ENCODE measurements at regions not wholly inside any gene's neighbourhood (a gene's known extent, or its start where the extent isn't known, plus 50 kb on each side); places are given as distances from the start of the nearest gene placed in this dataset.
"Not testable (repeated sequence)": the region's sequence is repeated elsewhere in the genome, so short reads cannot be mapped to it uniquely, and the experiment has no call there.

DNA sequence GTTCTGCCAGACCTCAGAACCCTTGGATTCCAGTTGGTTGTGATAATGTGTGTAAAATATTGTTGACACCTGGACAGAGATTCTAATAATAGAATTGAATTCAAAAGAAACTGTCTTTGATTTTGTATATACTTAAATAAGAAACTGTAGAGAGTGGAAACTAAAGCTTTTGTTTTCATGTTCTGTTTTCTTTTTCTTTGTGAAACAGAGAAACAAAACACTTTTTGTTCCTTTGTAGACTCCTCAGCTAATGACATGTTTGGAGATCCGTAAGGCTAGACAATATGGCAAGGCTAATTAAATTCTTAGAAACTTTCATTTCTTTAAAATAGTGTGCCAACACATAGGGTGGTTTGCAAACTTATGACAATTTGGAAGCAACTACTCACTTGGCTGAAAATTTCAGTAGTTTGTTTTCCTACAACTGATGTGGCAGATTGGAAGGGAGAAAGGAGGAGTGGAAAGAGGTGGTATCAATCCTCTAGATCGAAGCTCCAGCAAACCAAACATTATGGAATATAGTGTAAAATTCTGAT lies 90.9 kb upstream of the FAT1 start:
- no peak for DNase-seq

- no peak for DNase-seq
Observed at GRCh38 chr4:186819342-186820086, 95.9 kb upstream of the FAT1 start.

- DNase-seq, result no peak
Observed at GRCh38 chr4:186820391-186820891, 96.8 kb upstream of the FAT1 start.

GRCh38 chr4:186823989-186824388 lies 100.3 kb upstream of the FAT1 start:
- DNase-seq, result no peak

DNA sequence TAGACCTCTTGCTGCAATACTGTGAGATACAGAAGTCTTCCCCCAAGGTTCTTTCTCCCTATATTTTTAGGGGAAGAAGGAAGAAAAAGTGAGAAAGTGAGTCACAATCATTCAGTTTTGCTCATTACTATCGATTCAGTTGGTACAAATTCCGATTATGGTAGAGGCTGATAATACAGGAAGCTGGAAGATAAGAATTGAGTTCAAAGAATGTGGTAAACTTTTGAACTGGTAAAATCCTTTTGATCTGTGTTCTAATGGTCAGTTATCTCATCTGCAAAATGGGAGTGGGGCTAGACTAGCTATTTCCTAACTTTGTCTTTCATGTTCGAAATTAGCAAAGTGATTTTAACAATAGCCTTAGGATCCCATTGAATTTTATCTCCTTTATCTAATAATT lies 101.4 kb upstream of the FAT1 start:
- DNase-seq, result no peak

- DNase-seq, result no peak
Observed at GRCh38 chr4:186826006-186826405, 102.3 kb upstream of the FAT1 start.

DNA sequence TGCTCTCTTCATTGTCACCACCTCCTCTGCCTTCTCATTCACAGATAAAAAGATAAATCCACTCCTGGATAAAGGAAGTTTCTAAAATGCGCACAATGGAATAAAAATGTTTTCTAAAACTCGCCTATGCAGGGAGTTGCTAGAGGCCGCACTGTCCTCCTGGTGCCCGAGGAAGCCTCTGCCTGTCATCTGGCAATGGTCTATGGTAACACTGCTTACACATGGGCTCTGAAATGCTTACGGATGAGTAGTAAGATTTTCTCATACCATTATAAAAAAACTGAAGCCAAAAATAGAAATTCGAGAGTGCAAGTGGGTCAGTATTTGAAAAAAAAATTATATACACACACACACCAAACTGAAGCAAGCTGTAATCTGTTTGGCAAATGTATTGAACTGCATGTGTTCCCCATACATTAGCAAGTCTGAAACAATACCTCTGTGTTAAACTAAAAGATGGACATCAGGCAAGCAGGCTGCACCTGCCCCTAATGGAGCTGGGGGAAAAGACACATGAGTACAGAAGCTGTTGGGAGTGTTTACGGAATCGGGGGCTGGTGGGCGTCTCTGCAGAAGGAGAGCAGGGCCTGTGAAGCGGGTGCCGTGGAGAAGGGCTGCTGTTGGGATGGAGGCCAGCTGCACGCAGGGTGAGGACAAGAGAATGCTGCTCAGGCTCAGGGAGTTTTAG lies 103.3 kb upstream of the FAT1 start:
- no peak for DNase-seq

DNA sequence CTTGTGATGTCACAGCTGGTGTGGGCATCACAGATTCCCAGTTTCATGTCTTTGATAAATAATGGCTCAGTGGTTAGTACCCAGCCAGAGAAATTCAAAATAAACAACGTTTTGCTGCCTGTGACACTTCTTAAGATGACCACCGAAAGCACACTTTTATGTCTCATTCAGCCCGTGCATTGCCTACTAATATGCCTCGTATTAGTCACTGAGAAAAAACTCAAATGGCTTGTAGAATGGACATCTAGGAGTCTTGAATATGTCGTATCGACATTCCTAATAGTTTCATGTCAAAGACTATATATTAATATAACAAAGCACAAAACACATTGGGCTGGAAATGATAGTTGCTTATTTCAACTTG lies 103.9 kb upstream of the FAT1 start:
- DNase-seq, result no peak

DNA sequence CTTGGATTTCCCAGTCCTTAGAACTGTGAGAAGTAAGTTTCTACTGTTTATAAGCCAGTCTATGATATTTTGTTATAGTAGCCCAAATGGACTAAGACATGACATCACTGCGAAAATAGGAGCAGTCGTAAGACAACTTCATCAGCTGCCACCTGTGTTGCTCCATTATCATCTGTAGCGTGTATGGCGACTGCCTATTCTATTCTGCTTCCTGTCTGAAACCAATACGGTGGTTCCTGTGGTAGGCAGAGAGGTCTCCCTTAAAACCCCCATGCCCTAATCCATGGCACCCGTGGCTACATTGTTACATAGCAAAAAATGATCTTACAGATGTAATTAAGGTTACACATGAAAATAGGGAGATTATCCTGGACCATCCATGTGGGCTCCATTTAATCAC lies 105.4 kb upstream of the FAT1 start:
- no peak for DNase-seq

- no peak for DNase-seq
Observed at GRCh38 chr4:186829740-186830449, 106.2 kb upstream of the FAT1 start.

- DNase-seq, result no peak
Observed at GRCh38 chr4:186831574-186831973, 107.9 kb upstream of the FAT1 start.

GRCh38 chr4:186832906-186833305 lies 109.2 kb upstream of the FAT1 start:
- DNase-seq, result no peak

DNA sequence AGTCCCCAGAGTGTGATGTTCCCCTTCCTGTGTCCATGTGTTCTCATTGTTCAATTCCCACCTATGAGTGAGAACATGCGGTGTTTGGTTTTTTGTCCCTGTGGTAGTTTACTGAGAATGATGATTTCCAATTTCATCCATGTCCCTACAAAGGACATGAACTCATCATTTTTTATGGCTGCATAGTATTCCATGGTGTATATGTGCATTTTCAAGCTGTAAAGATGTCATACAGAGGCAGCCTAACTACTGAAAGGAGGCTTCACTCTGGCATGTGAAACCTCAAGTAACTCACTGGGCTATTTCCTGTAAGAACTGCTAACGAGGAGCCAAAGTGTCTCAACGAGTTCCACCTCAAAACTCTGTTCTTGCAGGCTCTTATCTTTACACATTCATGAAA lies 113.8 kb upstream of the FAT1 start:
- DNase-seq, result not testable (repeated sequence)

GRCh38 chr4:186838295-186838694 lies 114.6 kb upstream of the FAT1 start:
- no peak for DNase-seq

DNA sequence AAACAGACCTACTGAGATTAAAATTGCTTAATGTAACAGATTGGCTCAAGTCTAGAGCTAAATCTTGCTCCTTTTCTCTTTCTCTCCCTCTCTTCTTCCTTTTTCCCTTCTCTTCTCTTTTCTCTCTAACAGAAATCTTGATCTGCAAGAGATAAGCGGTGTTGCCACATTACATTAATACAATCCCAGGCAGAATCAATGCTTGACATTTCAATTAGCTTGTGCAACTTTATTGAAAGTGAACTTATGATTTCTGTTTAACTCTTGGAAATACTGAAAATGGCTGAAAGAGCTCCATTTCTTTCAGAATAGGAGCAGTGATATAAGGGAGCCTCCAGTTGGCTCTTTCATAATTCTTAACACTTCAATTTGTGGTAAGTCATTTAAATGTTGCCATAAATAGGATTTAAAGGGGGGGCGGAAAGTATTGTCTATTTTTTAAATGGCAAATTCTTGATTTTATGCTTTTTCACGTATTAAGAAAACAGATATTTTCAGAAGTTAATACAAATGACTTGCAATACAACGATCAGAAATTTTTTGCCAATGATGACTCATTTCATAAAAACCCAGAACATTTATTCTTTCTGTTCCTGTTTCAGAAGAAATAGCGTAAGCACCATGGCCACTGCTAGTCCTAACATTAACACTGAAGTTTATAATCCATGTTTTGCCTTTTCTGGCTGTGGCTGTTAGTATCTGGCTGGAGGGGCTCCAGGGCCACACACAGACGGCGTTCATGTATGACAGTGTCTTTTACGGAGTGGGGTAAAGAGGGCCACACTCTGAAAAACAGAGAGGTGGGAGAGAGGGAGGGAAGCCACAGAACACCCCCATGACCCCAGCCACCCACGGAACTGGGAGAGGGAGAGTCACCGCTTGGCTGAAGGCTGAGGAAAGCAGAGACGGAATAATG lies 115.7 kb upstream of the FAT1 start:
- DNase-seq, result peak in 2 of 3 donors; percentile 20 to 44

DNA sequence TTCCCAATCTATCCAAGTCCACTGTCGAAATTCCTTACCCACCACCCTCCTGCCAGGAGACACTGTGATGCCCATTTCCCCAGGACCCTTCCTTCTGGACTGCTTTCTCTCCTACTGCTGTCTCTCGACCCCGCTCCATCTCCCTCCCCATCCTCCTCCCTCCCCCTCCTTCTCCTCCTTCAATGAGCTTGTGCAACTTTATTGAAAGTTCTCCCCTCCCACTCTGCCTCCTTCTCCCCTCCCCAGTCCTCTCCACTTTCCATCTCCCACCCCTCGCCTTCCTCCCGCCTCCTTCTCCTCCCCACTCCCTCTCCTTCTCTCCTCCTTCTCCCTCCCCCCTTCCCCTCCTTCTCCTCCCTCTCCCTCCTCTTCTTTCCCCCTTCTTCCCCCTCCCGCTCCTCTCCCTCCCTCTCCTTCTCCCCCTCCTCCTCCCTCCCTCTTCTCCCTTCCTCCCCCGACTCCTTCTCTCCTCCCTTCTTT lies 116.6 kb upstream of the FAT1 start:
- DNase-seq, result no peak

DNA sequence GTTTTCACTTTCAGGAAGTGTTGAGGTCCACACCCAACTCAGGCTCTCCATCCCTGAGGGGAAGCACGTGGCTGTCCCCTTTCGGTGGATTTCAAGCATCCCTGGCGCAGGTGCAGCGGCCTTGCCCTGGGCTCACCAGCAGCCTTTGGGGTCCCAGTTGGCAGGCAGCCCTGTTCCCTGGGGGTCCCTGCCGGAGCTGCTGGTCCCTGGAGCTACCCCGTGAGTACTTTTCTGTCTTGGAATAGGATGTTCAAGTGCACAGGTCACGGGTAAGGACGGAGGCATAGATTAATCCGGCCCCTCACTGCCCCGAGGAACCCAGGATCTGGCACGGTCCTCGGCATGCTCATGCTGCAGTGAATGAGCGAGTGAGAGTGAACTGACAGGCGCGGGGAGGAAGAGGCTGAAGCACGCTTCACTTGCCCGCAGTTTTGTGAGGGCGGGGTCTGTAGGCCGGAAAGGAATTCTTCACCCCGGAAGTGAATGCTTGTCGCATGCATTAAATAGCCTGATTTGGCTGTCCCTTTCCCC lies 117.2 kb upstream of the FAT1 start:
- no peak for DNase-seq

- no peak for DNase-seq
Observed at GRCh38 chr4:186844059-186844681, 120.5 kb upstream of the FAT1 start.

DNA sequence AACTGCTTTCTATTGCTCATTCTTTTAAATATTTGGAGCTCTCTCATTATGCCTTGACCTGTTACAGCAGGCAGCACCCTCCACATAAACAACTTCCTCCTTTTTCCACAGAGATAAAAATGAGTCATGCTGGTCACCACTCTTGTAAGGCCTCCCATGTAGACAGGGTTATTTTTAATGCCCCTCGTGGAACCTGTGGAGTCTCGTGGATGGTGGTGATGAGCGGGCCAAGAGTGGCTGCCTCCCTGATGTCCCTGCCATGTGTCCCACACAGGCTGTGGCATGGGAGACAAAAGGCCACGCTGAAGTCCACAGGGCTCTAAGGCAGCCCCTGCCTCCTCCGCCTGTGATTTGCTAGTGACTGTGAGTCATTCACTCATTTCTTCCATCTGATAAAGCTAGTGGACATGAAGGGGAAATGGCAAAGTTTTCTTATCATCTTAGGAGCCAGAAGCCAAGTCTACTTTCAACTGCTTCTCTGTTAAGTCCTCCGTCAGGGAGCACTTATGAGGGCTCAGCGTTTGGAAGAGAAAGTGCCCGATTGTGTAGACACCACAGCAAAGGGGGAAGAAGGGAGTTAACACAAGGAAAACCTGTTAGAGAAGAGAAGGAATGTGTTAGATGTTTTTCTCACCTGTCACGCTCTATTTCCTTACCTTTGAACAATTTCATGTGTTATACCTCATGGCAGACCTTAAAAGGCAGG lies 121.6 kb upstream of the FAT1 start:
- DNase-seq, result peak in 1 of 3 donors; percentile 13

GRCh38 chr4:186846426-186846825 lies 122.8 kb upstream of the FAT1 start:
- no peak for DNase-seq

All from suppressor macrophage treated with lipopolysaccharide for 1 hour (primary cell).